T-helper 17 cell (primary cell): ENCODE measurements at regions not wholly inside any gene's neighbourhood (a gene's known extent, or its start where the extent isn't known, plus 50 kb on each side); places are given as distances from the start of the nearest gene placed in this dataset.
A peak's percentile ranks its signal among the peaks of the same experiment; 100 is the strongest.
"Not testable (repeated sequence)": the region's sequence is repeated elsewhere in the genome, so short reads cannot be mapped to it uniquely, and the experiment has no call there.

Experiments
- ATAC-seq: fragments of 150-1000 bp; cut with Tn5 transposase; 2 replicates; pipeline ENCODE4 v1.10.0; 2021; ENCODE audit warnings: mild to moderate bottlenecking, moderate library complexity
- DNase-seq, 3 donors: peaks; one replicate each; pipeline versions ENCODE4 v3.0.0 to v3.0.0-alpha.2; 2020 to 2021
- H3K9me3 ChIP-seq: one replicate; pipeline ENCODE4 v1.7.0; 2013; ENCODE audit warnings: low read length, mild to moderate bottlenecking; ENCODE audit not compliant: control insufficient read depth, poor library complexity, severe bottlenecking
- H3K27ac Mint-ChIP-seq: one replicate; pipeline ENCODE4 v1.8.0; 2022; ENCODE audit warnings: mild to moderate bottlenecking, moderate library complexity, mixed read lengths
- H3K27me3 Mint-ChIP-seq: one replicate; pipeline ENCODE4 v1.8.0; 2022; ENCODE audit warnings: mixed read lengths
- H3K36me3 Mint-ChIP-seq: one replicate; pipeline ENCODE4 v1.8.0; 2022; ENCODE audit warnings: low read depth, mixed read lengths
- H3K4me1 Mint-ChIP-seq: one replicate; pipeline ENCODE4 v1.8.0; 2022; ENCODE audit warnings: mild to moderate bottlenecking, mixed read lengths
- H3K4me3 Mint-ChIP-seq: one replicate; pipeline ENCODE4 v1.8.0; 2022; ENCODE audit warnings: mild to moderate bottlenecking, moderate library complexity, mixed read lengths

DNA sequence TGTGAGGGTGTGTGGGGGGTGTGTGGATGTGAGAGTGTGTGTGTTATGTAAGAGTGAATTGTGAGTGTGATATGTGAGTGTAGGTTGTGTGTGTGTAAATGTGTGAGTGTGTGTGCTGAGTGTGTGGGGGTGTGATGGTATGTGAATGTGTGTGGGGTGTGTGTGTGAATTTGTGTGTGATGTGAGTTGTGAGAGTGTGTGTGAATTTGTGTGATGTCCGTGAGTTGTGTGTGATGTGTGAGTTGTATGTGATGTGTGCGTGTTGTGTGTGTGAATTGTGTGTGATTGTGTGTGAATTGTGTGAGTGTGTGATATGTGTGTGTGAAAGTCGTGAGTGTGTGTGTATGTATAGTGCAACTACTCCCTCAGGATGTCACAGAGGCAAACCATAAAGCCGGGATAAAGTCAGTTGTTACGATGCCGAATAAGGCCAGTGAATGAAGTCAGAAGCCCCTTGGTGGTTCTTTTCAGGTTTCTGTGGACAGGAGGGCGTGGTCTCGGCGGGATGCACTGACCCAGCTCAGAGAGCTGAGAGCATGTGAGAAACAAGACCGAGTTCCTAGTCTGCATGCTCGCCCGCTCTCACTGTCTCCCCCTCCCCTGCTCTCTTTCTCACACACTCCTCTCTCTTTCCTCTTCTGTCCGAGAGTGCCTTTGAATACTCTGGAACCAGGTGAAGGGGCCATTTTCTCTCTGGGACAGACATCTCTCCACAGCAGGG is 71.8 kb upstream of the MAX start:
- no peaks in the 10 kb centered on the region for H3K9me3 ChIP-seq
- DNase-seq (no peak), ATAC-seq (no peak)
- H3K36me3 Mint-ChIP-seq, result no peaks in the 10 kb centered on the region
- no peak overlapping the region for H3K27ac Mint-ChIP-seq
- peak overlapping the region; percentile 43 for H3K4me3 Mint-ChIP-seq
- peaks cover 4% of the 10 kb centered on the region for H3K27me3 Mint-ChIP-seq
- H3K4me1 Mint-ChIP-seq, result peaks cover 7% of the 10 kb centered on the region

DNA sequence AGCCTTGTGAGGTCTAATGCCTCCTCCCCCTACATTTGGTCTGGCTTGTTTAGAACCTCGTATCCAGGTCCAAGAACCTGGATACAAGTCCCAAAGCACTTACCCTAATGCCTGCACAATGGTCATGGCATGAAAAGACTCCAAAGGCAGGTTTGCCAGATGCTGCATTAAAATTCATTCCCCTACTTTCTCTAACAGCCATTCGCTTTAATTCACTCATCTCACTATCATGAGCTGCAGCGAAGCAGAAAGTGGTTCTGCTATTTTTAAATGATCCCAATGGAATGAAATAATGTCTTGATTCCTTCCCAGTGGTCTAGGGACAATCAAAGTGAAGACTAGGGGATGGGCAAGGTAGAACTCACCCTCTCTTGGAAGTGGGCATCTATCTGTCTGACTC is 72.5 kb upstream of the MAX start:
- Mint-ChIP-seq H3K27ac (no peak overlapping the region), H3K4me1 (peaks cover 12% of the 10 kb centered on the region), H3K27me3 (peaks cover 4% of the 10 kb centered on the region), H3K4me3 (no peak overlapping the region), H3K36me3 (no peaks in the 10 kb centered on the region)
- H3K9me3 ChIP-seq, result no peaks in the 10 kb centered on the region
- DNase-seq, result no peak
- no peak for ATAC-seq

DNA sequence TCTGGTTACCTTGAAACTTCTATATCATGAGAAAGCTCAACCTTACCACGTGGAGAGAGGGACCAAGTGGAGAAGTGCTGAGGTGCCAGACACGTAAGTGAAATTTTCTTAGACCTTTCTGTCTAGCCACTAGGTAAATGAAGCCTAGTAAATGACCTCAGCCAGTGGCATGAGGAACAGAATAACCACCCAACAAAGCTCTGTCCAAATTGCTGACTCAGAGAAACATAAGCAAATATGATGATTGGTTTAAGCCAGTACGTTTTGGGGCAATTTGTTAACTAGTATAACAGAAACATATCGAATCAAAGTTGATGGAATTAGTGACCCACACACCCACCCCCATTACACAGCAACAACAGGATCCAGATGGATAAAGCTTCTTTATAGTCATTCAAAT is 75.2 kb upstream of the MAX start:
- Mint-ChIP-seq H3K36me3 (no peaks in the 10 kb centered on the region), H3K27me3 (peaks cover 4% of the 10 kb centered on the region)
- ATAC-seq, result no peak

GRCh38 chr14:65179231-65179630 is 76.9 kb upstream of the MAX start:
- not testable (repeated sequence) for H3K9me3 ChIP-seq, ATAC-seq, H3K4me3 Mint-ChIP-seq, H3K36me3 Mint-ChIP-seq, H3K27me3 Mint-ChIP-seq, DNase-seq
- H3K4me1 Mint-ChIP-seq, result peaks cover 10% of the 10 kb centered on the region
- H3K27ac Mint-ChIP-seq, result peak overlapping the region; percentile 29

More for the DNA sequence above, 75.2 kb upstream of the MAX start:
- Mint-ChIP-seq H3K27ac (no peak overlapping the region), H3K4me3 (no peak overlapping the region), H3K4me1 (peaks cover 10% of the 10 kb centered on the region)
- H3K9me3 ChIP-seq, result peaks cover 6% of the 10 kb centered on the region
- no peak for DNase-seq

GRCh38 chr14:65179918-65180724 is 77.8 kb upstream of the MAX start:
- ATAC-seq (peak; percentile 81), DNase-seq (no peak)
- Mint-ChIP-seq H3K36me3 (no peaks in the 10 kb centered on the region), H3K4me1 (peaks cover 10% of the 10 kb centered on the region), H3K27ac (peak overlapping the region; percentile 29), H3K4me3 (no peak overlapping the region), H3K27me3 (peaks cover 4% of the 10 kb centered on the region)
- peaks cover 6% of the 10 kb centered on the region for H3K9me3 ChIP-seq

DNA sequence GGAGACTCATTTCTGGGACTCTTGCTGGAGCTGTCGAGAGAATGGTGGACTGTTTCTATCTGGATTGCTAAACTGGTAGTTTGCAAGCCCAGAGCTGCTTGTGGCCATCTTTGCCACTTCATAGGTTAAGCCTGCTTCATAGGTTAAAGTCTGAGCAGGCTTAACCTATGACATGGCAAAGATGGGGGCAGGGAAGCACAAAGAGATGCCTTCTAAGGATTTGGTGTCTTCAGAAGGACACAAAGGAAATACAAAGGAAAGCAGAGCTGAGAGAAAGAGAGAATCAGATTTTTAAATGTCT is 78.4 kb upstream of the MAX start:
- peaks cover 6% of the 10 kb centered on the region for H3K9me3 ChIP-seq
- Mint-ChIP-seq H3K4me1 (peaks cover 10% of the 10 kb centered on the region), H3K27me3 (peaks cover 5% of the 10 kb centered on the region), H3K4me3 (no peak overlapping the region), H3K27ac (peak overlapping the region; percentile 29), H3K36me3 (no peaks in the 10 kb centered on the region)
- DNase-seq (no peak), ATAC-seq (no peak)

DNA sequence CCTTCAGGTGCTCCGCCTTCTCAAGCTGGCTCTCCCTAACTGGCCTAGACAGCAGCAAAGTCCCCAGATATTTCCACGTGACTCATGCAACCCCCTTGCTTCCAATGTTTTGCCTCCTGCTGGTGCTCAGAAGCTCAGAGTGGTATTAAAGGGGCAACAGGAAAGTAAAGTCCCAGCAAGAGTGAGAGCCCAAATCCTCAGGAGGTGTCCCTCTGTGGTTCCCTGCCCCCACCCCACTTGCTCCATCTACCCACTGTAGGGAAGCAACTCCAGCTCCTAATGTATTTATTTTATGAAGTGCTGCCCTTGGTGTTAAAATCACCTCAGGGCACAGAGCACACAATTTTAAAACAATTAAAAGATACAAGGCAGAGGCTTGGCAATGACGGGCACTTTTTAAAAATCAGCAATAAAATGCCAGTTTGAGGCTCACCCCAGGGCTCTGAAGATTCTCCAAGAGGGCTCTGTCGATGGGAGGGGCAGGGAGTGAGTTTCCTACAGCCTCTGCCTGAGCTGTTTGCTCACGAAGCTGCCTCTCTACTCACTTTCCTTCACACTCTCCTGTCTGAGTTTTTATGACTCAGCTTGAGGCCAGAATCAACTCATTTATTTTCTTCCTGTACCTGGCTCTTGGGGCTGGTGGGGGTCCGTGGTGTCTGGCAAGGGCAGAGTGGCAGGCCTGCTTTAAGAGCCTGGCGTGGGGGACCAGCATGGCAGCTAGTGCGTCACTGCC is 81.9 kb upstream of the MAX start:
- peaks cover 6% of the 10 kb centered on the region for H3K9me3 ChIP-seq
- ATAC-seq (no peak), DNase-seq (no peak)
- Mint-ChIP-seq H3K27me3 (peaks cover 21% of the 10 kb centered on the region), H3K27ac (no peak overlapping the region), H3K4me1 (peaks cover 12% of the 10 kb centered on the region), H3K36me3 (no peaks in the 10 kb centered on the region), H3K4me3 (no peak overlapping the region)

DNA sequence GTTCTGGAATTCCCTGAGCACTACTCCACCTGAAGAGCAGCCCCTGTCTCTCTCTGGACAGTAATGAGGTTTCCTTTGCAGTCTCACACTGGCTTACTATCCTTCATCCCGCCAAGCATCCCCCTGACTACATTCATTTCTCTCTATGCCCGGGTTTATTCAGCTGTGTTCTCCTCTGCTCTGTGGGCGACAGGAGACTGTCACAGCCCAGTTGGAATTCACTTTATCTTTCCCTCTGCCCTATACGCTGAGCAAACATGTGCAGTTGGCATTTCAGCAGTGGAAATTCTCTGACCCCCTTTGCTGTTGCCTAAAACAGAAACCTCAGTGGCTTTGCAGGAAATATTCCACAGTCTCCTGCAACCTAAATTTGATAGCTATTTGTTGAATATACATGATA is 83.5 kb upstream of the MAX start:
- Mint-ChIP-seq H3K27me3 (peaks cover 21% of the 10 kb centered on the region), H3K4me1 (peaks cover 2% of the 10 kb centered on the region), H3K4me3 (no peak overlapping the region), H3K36me3 (no peaks in the 10 kb centered on the region), H3K27ac (peak overlapping the region; percentile 39)
- DNase-seq (no peak), ATAC-seq (no peak)
- peaks cover 6% of the 10 kb centered on the region for H3K9me3 ChIP-seq

GRCh38 chr14:65186951-65187350 is 84.6 kb upstream of the MAX start:
- peaks cover 6% of the 10 kb centered on the region for H3K9me3 ChIP-seq
- no peak for ATAC-seq
- no peaks in the 10 kb centered on the region for H3K36me3 Mint-ChIP-seq
- DNase-seq, result no peak
- H3K4me1 Mint-ChIP-seq, result peaks cover 2% of the 10 kb centered on the region
- H3K4me3 Mint-ChIP-seq, result no peak overlapping the region
- H3K27ac Mint-ChIP-seq, result no peak overlapping the region
- peaks cover 21% of the 10 kb centered on the region for H3K27me3 Mint-ChIP-seq

DNA sequence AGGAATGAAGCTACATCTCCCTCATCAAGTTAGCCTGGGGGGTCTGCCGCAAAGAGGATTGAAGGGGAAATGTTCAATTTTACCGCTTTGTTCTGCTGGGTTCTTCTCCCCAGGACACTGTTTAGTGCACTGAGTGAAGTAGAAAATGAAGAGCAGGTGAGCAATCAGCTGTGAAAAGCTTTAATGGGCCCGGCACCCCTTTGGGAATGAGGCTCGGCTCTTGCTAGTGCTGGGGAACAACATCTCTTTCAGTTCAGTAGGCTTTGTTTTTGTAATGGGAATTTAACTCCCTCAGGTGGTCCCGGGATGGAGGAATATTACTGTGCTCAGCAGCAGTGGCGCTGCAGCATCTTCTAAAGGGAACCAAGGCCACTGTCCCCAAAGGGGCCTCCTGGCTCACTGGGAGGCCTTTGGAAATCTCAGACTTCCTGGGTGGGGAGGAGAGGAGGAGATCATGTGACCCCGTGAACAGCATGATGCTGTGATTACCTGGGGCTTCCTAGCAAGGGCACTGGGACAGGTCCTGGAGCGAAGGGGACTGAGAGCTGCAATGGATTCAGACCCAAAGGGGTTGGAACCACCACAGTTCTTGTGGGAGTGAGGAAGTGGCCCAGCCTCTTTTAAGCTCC is 85.2 kb upstream of the MAX start:
- ATAC-seq, result no peak
- H3K27ac Mint-ChIP-seq, result no peak overlapping the region
- H3K4me1 Mint-ChIP-seq, result peaks cover 2% of the 10 kb centered on the region

DNA sequence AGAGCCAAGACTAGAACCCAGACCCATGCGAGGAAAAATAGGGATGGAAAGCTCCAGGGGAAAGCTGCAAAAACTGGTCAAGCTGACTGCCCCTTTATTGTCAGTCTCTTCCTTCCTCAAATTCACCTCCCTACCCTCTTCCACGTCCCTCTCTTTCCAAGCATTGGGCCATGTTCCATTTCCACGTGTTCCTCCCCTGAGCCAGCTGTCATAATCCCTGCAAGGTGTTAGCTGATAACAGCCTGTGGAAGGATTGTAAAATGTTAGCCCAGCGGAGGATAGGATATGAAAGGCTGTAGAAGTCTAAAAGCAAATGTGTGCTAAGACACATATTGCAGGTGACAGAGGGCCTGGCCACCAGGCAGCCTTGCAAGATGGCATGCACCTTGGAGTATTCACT is 88.0 kb upstream of the MAX start:
- DNase-seq, result no peak
- Mint-ChIP-seq H3K27me3 (peaks cover 21% of the 10 kb centered on the region), H3K27ac (no peak overlapping the region), H3K4me1 (peaks cover 7% of the 10 kb centered on the region), H3K4me3 (no peak overlapping the region), H3K36me3 (no peaks in the 10 kb centered on the region)
- ATAC-seq, result no peak
- H3K9me3 ChIP-seq, result no peaks in the 10 kb centered on the region

More for the DNA sequence above, 85.2 kb upstream of the MAX start:
- no peaks in the 10 kb centered on the region for H3K9me3 ChIP-seq
- Mint-ChIP-seq H3K36me3 (no peaks in the 10 kb centered on the region), H3K27me3 (peaks cover 21% of the 10 kb centered on the region), H3K4me3 (no peak overlapping the region)
- DNase-seq, result no peak

DNA sequence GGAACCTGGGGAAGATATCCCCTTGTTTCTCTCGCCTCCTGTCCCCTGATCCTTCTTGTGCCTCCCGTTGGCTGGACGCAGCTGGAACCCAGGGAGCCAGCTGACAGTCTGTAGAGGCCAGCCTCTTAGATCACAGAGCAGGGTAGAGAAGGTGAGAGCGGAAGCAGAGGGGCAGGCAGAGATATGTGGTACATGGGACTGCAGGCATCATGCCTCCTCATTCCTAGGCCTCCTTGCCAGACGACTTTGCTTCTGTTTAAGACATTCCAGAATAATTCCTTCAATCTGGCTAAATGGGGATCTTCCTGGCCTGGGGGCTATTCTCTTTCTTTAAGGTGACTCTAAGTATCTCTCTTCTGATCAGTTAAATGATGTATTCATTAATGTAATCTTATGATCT is 89.4 kb upstream of the MAX start:
- no peaks in the 10 kb centered on the region for H3K9me3 ChIP-seq
- Mint-ChIP-seq H3K27ac (no peak overlapping the region), H3K4me1 (peaks cover 13% of the 10 kb centered on the region), H3K36me3 (no peaks in the 10 kb centered on the region), H3K4me3 (no peak overlapping the region), H3K27me3 (peaks cover 10% of the 10 kb centered on the region)
- ATAC-seq (no peak), DNase-seq (no peak)

DNA sequence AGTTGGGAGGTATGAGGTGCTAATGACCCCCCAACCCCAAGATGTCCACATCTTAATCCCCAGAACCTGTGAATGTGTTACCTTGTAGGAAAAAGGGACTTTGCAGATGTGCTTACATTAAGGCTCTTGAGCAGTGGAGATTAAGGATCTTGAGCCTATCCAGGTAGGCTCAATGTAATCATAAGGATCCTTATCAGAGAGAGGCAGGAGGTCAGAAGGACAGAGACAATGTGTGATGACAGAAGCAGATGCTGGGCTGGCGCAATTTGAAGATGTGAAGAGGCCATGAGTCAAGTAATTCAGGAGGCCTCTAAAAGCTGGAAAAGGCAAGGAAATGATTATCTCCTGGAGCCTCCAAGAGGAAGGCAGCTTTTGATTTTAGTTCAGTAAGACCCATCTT is 90.4 kb upstream of the MAX start:
- no peak for DNase-seq
- Mint-ChIP-seq H3K27me3 (peaks cover under 1% of the 10 kb centered on the region), H3K36me3 (no peaks in the 10 kb centered on the region), H3K27ac (no peak overlapping the region), H3K4me3 (no peak overlapping the region), H3K4me1 (peaks cover 13% of the 10 kb centered on the region)
- ATAC-seq, result no peak
- H3K9me3 ChIP-seq, result no peaks in the 10 kb centered on the region
